Kidney (tissue), 13 donors: ENCODE measurements at regions not wholly inside any gene's neighbourhood (a gene's known extent, or its start where the extent isn't known, plus 50 kb on each side); places are given as distances from the start of the nearest gene placed in this dataset.

Experiments used
- DNase-seq, 5 donors: peaks; one replicate each; pipeline ENCODE4 v3.0.0-alpha.2; 2013 to 2020
- FAIRE-seq: peaks from 2 replicates; lab custom pipeline; 2012; peaks lifted over from hg19 to GRCh38; lab: Jason Lieb, UNC
- H3K27ac ChIP-seq, 2 donors: one replicate each; pipeline ENCODE4 v1.7.0; 2013; ENCODE audit warnings: low read depth in 2 of 2, low read length in 2 of 2, inconsistent platforms in 1 of 2
- H3K27me3 ChIP-seq: one replicate; pipeline ENCODE4 v1.7.1; 2013; ENCODE audit warnings: low read length, inconsistent platforms; ENCODE audit not compliant: control insufficient read depth, insufficient read depth
- H3K36me3 ChIP-seq, 3 donors: one replicate each; pipeline versions ENCODE4 v1.7.0 to v1.7.1; 2013; ENCODE audit warnings: low read length in 3 of 3, control low read depth in 1 of 3, inconsistent platforms in 1 of 3; ENCODE audit not compliant: insufficient read depth in 3 of 3, control insufficient read depth in 2 of 3
- H3K4me1 ChIP-seq, 3 donors: one replicate each; pipeline versions ENCODE4 v1.7.0 to v1.7.1; 2013; ENCODE audit warnings: low read length in 3 of 3, inconsistent platforms in 1 of 3, low read depth in 1 of 3; ENCODE audit not compliant: control insufficient read depth in 2 of 3, insufficient read depth in 2 of 3
- H3K4me3 ChIP-seq, 3 donors: one replicate each; pipeline versions ENCODE4 v1.7.0 to v1.8.1; 2013; ENCODE audit warnings: low read length in 3 of 3, control low read depth in 1 of 3, inconsistent platforms in 1 of 3
- H3K9ac ChIP-seq, 3 donors: one replicate each; pipeline versions ENCODE4 v1.7.0 to v1.7.1; 2013; ENCODE audit warnings: low read length in 3 of 3, control low read depth in 1 of 3, inconsistent platforms in 1 of 3
- H3K9me3 ChIP-seq, 3 donors: one replicate each; pipeline versions ENCODE4 v1.7.0 to v1.7.1; 2013; ENCODE audit warnings: low read length in 3 of 3, control low read depth in 1 of 3, inconsistent platforms in 1 of 3; ENCODE audit not compliant: control insufficient read depth in 2 of 3, insufficient read depth in 1 of 3
- intact Hi-C: fragments of 100-400 bp; cut with DNase I; formaldehyde crosslinking; loops from one replicate; pipeline ENCODE4 v1.11.1; 2022
- TF ChIP-seq, protein P1 (sequence below): IDR thresholded peaks from 3 replicates; pipeline ENCODE4 v1.5.1; 2012; ENCODE audit warnings: mild to moderate bottlenecking, moderate library complexity, borderline replicate concordance; ENCODE audit not compliant: insufficient read depth; ENCODE audit errors: extremely low read depth
- donor health status: control.
- donor health status: control.
- donor health status: control.
- donor health status: control.
- donor health status: control.
- donor health status: DM: yes; HTN: yes; CAD: no.
- donor health status: Normal renal cell carcinoma (clear cell type).

DNA sequence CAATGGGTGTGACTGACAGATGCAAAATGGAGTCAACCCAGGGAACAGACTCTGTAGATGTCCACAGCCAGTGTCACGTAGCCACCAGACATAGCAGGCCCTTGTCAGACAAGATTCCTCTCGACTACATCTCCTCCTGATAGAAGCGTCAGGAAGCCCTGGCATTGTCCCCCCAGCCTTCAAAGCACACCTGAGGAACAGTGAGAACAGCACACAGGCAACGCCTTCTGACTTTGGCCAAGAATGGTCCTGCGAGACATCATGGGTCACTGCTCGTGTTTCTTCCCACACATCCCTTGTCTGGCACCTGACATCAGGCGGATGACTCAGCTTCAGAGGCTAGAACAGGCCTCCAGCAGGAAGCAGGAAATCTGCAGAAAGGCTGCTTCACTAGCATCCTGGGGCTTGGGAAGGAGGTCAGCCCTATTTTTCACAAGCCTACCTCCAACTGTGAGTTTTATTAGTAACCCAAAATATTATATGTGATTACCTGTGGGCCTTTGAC, 52.8 kb upstream of the GPR26 start:
- Histone ChIP-seq H3K9ac (no peak overlapping the region), H3K27ac (no peak overlapping the region), H3K4me1 (no peaks in the 10 kb centered on the region), H3K27me3 (no peaks in the 10 kb centered on the region), H3K4me3 (no peak overlapping the region), H3K9me3 (no peaks in the 10 kb centered on the region), H3K36me3 (no peaks in the 10 kb centered on the region)
- DNase-seq (no peak), FAIRE-seq (no peak)
- intact Hi-C loops, result no loop called here
- TF ChIP-seq, protein P1, sequence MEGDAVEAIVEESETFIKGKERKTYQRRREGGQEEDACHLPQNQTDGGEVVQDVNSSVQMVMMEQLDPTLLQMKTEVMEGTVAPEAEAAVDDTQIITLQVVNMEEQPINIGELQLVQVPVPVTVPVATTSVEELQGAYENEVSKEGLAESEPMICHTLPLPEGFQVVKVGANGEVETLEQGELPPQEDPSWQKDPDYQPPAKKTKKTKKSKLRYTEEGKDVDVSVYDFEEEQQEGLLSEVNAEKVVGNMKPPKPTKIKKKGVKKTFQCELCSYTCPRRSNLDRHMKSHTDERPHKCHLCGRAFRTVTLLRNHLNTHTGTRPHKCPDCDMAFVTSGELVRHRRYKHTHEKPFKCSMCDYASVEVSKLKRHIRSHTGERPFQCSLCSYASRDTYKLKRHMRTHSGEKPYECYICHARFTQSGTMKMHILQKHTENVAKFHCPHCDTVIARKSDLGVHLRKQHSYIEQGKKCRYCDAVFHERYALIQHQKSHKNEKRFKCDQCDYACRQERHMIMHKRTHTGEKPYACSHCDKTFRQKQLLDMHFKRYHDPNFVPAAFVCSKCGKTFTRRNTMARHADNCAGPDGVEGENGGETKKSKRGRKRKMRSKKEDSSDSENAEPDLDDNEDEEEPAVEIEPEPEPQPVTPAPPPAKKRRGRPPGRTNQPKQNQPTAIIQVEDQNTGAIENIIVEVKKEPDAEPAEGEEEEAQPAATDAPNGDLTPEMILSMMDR, result no peak

DNA sequence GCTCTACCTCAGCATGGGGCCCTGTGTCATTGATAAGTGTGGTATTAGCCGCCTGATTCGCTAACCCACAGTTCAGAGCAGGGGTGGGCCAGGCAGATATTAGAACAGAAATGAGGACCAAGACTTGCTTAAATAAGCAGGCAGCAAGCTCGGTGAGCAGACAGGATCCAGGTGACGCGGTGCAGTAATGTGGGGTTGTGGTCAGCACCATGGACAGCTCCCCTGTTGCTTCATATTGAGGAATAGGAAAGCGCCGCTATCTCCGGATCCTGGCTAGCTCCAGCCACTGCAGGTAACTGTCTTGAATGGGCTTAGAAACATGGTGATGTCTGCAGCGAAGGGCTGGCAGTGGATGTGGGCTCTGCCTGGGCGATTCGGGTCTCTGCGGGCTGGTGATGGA, 51.3 kb upstream of the GPR26 start:
- Histone ChIP-seq H3K4me3 (no peak overlapping the region), H3K36me3 (no peaks in the 10 kb centered on the region), H3K9me3 (no peaks in the 10 kb centered on the region), H3K4me1 (no peaks in the 10 kb centered on the region), H3K9ac (no peak overlapping the region), H3K27me3 (no peaks in the 10 kb centered on the region), H3K27ac (no peak overlapping the region)
- TF ChIP-seq, protein P1, result no peak
- DNase-seq, result peak; percentile 76 to 93 (median 92)
- intact Hi-C loops, result no loop called here
- FAIRE-seq, result no peak
